ENCODE measurements at regions not wholly inside any gene's neighbourhood (a gene's known extent, or its start where the extent isn't known, plus 50 kb on each side); places are given as distances from the start of the nearest gene placed in this dataset.

GRCh38 chr12:30134229-30134628 lies 350.5 kb upstream of the TMTC1 start:
- no peaks in the 10 kb centered on the region for H3K36me3 Mint-ChIP-seq (ENCODE audit: low read depth)
- no peak for DNase-seq
- no peaks in the 10 kb centered on the region for H3K4me1 Mint-ChIP-seq
- H3K9me3 Mint-ChIP-seq: no peaks in the 10 kb centered on the region
- H3K27me3 Mint-ChIP-seq: no peaks in the 10 kb centered on the region
- H3K27ac Mint-ChIP-seq: no peak overlapping the region
- ATAC-seq: no peak
- no peak overlapping the region for H3K4me3 Mint-ChIP-seq

- no peaks in the 10 kb centered on the region for H3K4me1 Mint-ChIP-seq
- ATAC-seq: no peak
- H3K27ac Mint-ChIP-seq: no peak overlapping the region
- H3K9me3 Mint-ChIP-seq: peaks cover 6% of the 10 kb centered on the region
- H3K4me3 Mint-ChIP-seq: no peak overlapping the region
- H3K36me3 Mint-ChIP-seq (ENCODE audit: low read depth): no peaks in the 10 kb centered on the region
- no peak for DNase-seq
- no peaks in the 10 kb centered on the region for H3K27me3 Mint-ChIP-seq
Measured at GRCh38 chr12:30126944-30127343, 343.2 kb upstream of the TMTC1 start.

- no peak overlapping the region for H3K4me3 Mint-ChIP-seq
- H3K9me3 Mint-ChIP-seq: peaks cover 9% of the 10 kb centered on the region
- no peaks in the 10 kb centered on the region for H3K4me1 Mint-ChIP-seq
- DNase-seq: no peak
- no peak for ATAC-seq
- no peak overlapping the region for H3K27ac Mint-ChIP-seq
- H3K27me3 Mint-ChIP-seq: no peaks in the 10 kb centered on the region
- no peaks in the 10 kb centered on the region for H3K36me3 Mint-ChIP-seq (ENCODE audit: low read depth)
Measured at GRCh38 chr12:30120522-30120921, 336.8 kb upstream of the TMTC1 start.

GRCh38 chr12:30117483-30117882 lies 333.7 kb upstream of the TMTC1 start:
- no peak for ATAC-seq
- Mint-ChIP-seq H3K27me3 (no peaks in the 10 kb centered on the region), H3K27ac (no peak overlapping the region), H3K4me3 (no peak overlapping the region), H3K9me3 (peaks cover 9% of the 10 kb centered on the region), H3K4me1 (no peaks in the 10 kb centered on the region), H3K36me3 (ENCODE audit: low read depth) (no peaks in the 10 kb centered on the region)
- DNase-seq: no peak

GRCh38 chr12:30111719-30112118 lies 328.0 kb upstream of the TMTC1 start:
- no peak overlapping the region for H3K27ac Mint-ChIP-seq
- H3K36me3 Mint-ChIP-seq (ENCODE audit: low read depth): no peaks in the 10 kb centered on the region
- no peak overlapping the region for H3K4me3 Mint-ChIP-seq
- H3K27me3 Mint-ChIP-seq: no peaks in the 10 kb centered on the region
- no peaks in the 10 kb centered on the region for H3K4me1 Mint-ChIP-seq
- DNase-seq: no peak
- ATAC-seq: no peak
- H3K9me3 Mint-ChIP-seq: peaks cover 5% of the 10 kb centered on the region

- Mint-ChIP-seq H3K27ac (no peak overlapping the region), H3K4me3 (no peak overlapping the region), H3K9me3 (peaks cover 5% of the 10 kb centered on the region), H3K4me1 (no peaks in the 10 kb centered on the region), H3K36me3 (ENCODE audit: low read depth) (no peaks in the 10 kb centered on the region), H3K27me3 (no peaks in the 10 kb centered on the region)
- DNase-seq: no peak
- no peak for ATAC-seq
Measured at GRCh38 chr12:30110958-30111586, 327.3 kb upstream of the TMTC1 start.

- H3K4me1 Mint-ChIP-seq: no peaks in the 10 kb centered on the region
- no peaks in the 10 kb centered on the region for H3K36me3 Mint-ChIP-seq (ENCODE audit: low read depth)
- H3K27me3 Mint-ChIP-seq: no peaks in the 10 kb centered on the region
- H3K9me3 Mint-ChIP-seq: peaks cover 5% of the 10 kb centered on the region
- DNase-seq: no peak
- ATAC-seq: no peak
- no peak overlapping the region for H3K27ac Mint-ChIP-seq
- H3K4me3 Mint-ChIP-seq: no peak overlapping the region
Measured at GRCh38 chr12:30110498-30110897, 326.8 kb upstream of the TMTC1 start.

GRCh38 chr12:30108666-30109065 lies 324.9 kb upstream of the TMTC1 start:
- DNase-seq (no peak), ATAC-seq (no peak)
- no peak overlapping the region for H3K27ac Mint-ChIP-seq
- peaks cover 5% of the 10 kb centered on the region for H3K9me3 Mint-ChIP-seq
- no peaks in the 10 kb centered on the region for H3K4me1 Mint-ChIP-seq
- H3K36me3 Mint-ChIP-seq (ENCODE audit: low read depth): no peaks in the 10 kb centered on the region
- no peaks in the 10 kb centered on the region for H3K27me3 Mint-ChIP-seq
- no peak overlapping the region for H3K4me3 Mint-ChIP-seq

GRCh38 chr12:30106204-30106965 lies 322.6 kb upstream of the TMTC1 start:
- H3K27me3 Mint-ChIP-seq: no peaks in the 10 kb centered on the region
- no peak overlapping the region for H3K4me3 Mint-ChIP-seq
- ATAC-seq: no peak

GRCh38 chr12:30105505-30105904 lies 321.8 kb upstream of the TMTC1 start:
- H3K4me3 Mint-ChIP-seq: no peak overlapping the region
- DNase-seq: no peak
- peaks cover 5% of the 10 kb centered on the region for H3K9me3 Mint-ChIP-seq
- H3K4me1 Mint-ChIP-seq: no peaks in the 10 kb centered on the region
- no peak for ATAC-seq
- no peak overlapping the region for H3K27ac Mint-ChIP-seq
- no peaks in the 10 kb centered on the region for H3K27me3 Mint-ChIP-seq
- no peaks in the 10 kb centered on the region for H3K36me3 Mint-ChIP-seq (ENCODE audit: low read depth)

More at GRCh38 chr12:30106204-30106965, 322.6 kb upstream of the TMTC1 start:
- peaks cover 5% of the 10 kb centered on the region for H3K9me3 Mint-ChIP-seq
- no peaks in the 10 kb centered on the region for H3K4me1 Mint-ChIP-seq
- no peak for DNase-seq
- H3K27ac Mint-ChIP-seq: no peak overlapping the region
- H3K36me3 Mint-ChIP-seq (ENCODE audit: low read depth): no peaks in the 10 kb centered on the region

GRCh38 chr12:30104971-30105370 lies 321.2 kb upstream of the TMTC1 start:
- no peak for ATAC-seq
- Mint-ChIP-seq H3K27ac (no peak overlapping the region), H3K36me3 (ENCODE audit: low read depth) (no peaks in the 10 kb centered on the region), H3K27me3 (no peaks in the 10 kb centered on the region), H3K4me3 (no peak overlapping the region), H3K4me1 (no peaks in the 10 kb centered on the region), H3K9me3 (peaks cover 5% of the 10 kb centered on the region)
- no peak for DNase-seq

GRCh38 chr12:30100741-30101140 lies 317.0 kb upstream of the TMTC1 start:
- Mint-ChIP-seq H3K36me3 (ENCODE audit: low read depth) (no peaks in the 10 kb centered on the region), H3K27ac (no peak overlapping the region), H3K4me3 (no peak overlapping the region), H3K4me1 (no peaks in the 10 kb centered on the region), H3K9me3 (no peaks in the 10 kb centered on the region), H3K27me3 (no peaks in the 10 kb centered on the region)
- DNase-seq (no peak), ATAC-seq (no peak)

GRCh38 chr12:30098677-30099076 lies 314.9 kb upstream of the TMTC1 start:
- no peaks in the 10 kb centered on the region for H3K27me3 Mint-ChIP-seq
- DNase-seq: no peak

GRCh38 chr12:30095511-30095910 lies 311.8 kb upstream of the TMTC1 start:
- H3K4me1 Mint-ChIP-seq: no peaks in the 10 kb centered on the region
- H3K9me3 Mint-ChIP-seq: peaks cover 4% of the 10 kb centered on the region
- DNase-seq (no peak), ATAC-seq (no peak)
- no peaks in the 10 kb centered on the region for H3K27me3 Mint-ChIP-seq
- H3K36me3 Mint-ChIP-seq (ENCODE audit: low read depth): no peaks in the 10 kb centered on the region
- H3K4me3 Mint-ChIP-seq: no peak overlapping the region
- H3K27ac Mint-ChIP-seq: no peak overlapping the region

More at GRCh38 chr12:30098677-30099076, 314.9 kb upstream of the TMTC1 start:
- Mint-ChIP-seq H3K4me1 (no peaks in the 10 kb centered on the region), H3K9me3 (peaks cover 1% of the 10 kb centered on the region), H3K27ac (no peak overlapping the region), H3K4me3 (no peak overlapping the region), H3K36me3 (ENCODE audit: low read depth) (no peaks in the 10 kb centered on the region)
- no peak for ATAC-seq

GRCh38 chr12:30092983-30093617 lies 309.4 kb upstream of the TMTC1 start:
- Mint-ChIP-seq H3K27ac (no peak overlapping the region), H3K4me3 (no peak overlapping the region), H3K9me3 (peaks cover 4% of the 10 kb centered on the region), H3K27me3 (no peaks in the 10 kb centered on the region), H3K4me1 (no peaks in the 10 kb centered on the region), H3K36me3 (ENCODE audit: low read depth) (no peaks in the 10 kb centered on the region)
- ATAC-seq: no peak
- DNase-seq: no peak

Measured in activated naive CD8-positive, alpha-beta T cell treated with anti-CD3 and anti-CD28 coated beads, Interleukin-2, amount 50 U/mL, for 24 hours (primary cell).